HCT116 (cell line): ENCODE measurements at regions not wholly inside any gene's neighbourhood (a gene's known extent, or its start where the extent isn't known, plus 50 kb on each side); places are given as distances from the start of the nearest gene placed in this dataset.

Experiments
- ATAC-seq: fragments of 200-7000 bp; cut with Tn5 transposase; 2 replicates; pipeline ENCODE4 v1.9.1; 2020; ENCODE audit warnings: mild to moderate bottlenecking, moderate library complexity
- BruUV-seq: library from RNA; stranded (reverse); fragments of 400-500 nt; replicated peaks from 2 replicates; lab custom pipeline; 2021; lab: Mats Ljungman, UMichigan
- CTCF ChIA-PET: fragments of 300-600 bp; sonication (Branson Sonifier 250); formaldehyde crosslinking; loops from one replicate; lab custom pipeline; 2021; ENCODE audit warnings: antibody characterized with exemption; lab: Charles Lee
- POLR2A ChIA-PET: fragments of 300-600, 350-600 bp; sonication (Branson Sonifier 250); formaldehyde crosslinking; loops from one replicate; lab custom pipeline; 2021; ENCODE audit warnings: antibody characterized with exemption; lab: Charles Lee
- RAD21 ChIA-PET, 2 experiments: fragments of 300-600 bp; sonication (Branson Sonifier 250); formaldehyde crosslinking; loops; one replicate each; lab custom pipeline; 2023; ENCODE audit warnings: low total read pairs in 2 of 2; ENCODE audit not compliant: uncharacterized antibody in 2 of 2, unreplicated experiment in 2 of 2, low non-redundant PET in 1 of 2; lab: Charles Lee
- DNase-seq: peaks from one replicate; pipeline ENCODE4 v3.0.0-alpha.2; 2010; ENCODE audit warnings: low read depth, low spot score
- H2AFZ ChIP-seq: fragments of 200-600 bp; shearing (Covaris generic), sonication (generic); 2 replicates; pipeline ENCODE4 v1.6.1; 2017; ENCODE audit warnings: low read depth, mixed run types, mixed read lengths, antibody characterized with exemption, low read length; ENCODE audit not compliant: poor library complexity, severe bottlenecking
- H3K27ac ChIP-seq: 2 replicates; pipeline ENCODE4 v1.5.1; 2012; ENCODE audit warnings: low read depth, low read length
- H3K27me3 ChIP-seq: fragments of 200-600 bp; sonication (generic); 2 replicates; pipeline ENCODE4 v1.6.1; 2016; ENCODE audit warnings: mixed run types, low read length, mixed read lengths; ENCODE audit not compliant: insufficient read depth
- H3K36me3 ChIP-seq, 2 experiments: fragments of 200-500 bp in 1 of 2; fragments of 200-600 bp in 1 of 2; sonication (Bioruptor generic) in 1 of 2; sonication (generic) in 1 of 2; 2 replicates each; pipeline versions ENCODE4 v1.5.1 to v1.6.1; 2014 to 2016; ENCODE audit warnings: low read length in 2 of 2, inconsistent platforms in 1 of 2, mixed read lengths in 1 of 2, mixed run types in 1 of 2; ENCODE audit not compliant: insufficient read depth in 2 of 2, control insufficient read depth in 1 of 2
- H3K4me1 ChIP-seq, 2 experiments: fragments of 200-600 bp in 1 of 2; sonication (generic) in 1 of 2; 2 replicates each; pipeline versions ENCODE4 v1.5.1 to v1.6.1; 2012 to 2017; ENCODE audit warnings: low read length in 2 of 2, inconsistent platforms in 1 of 2, mild to moderate bottlenecking in 1 of 2, mixed read lengths in 1 of 2, mixed run types in 1 of 2, moderate library complexity in 1 of 2; ENCODE audit not compliant: insufficient read depth in 2 of 2, control insufficient read depth in 1 of 2
- H3K4me2 ChIP-seq: fragments of 200-600 bp; sonication (generic); 2 replicates; pipeline ENCODE4 v1.6.1; 2017; ENCODE audit warnings: mixed run types, low read length, mixed read lengths
- H3K4me3 ChIP-seq, 2 experiments: fragments of 200-600 bp in 1 of 2; sonication (generic) in 1 of 2; replicated peaks in 1 of 2; 2 replicates each; pipeline ENCODE4 v1.5.1; 2011 to 2016; ENCODE audit warnings: low read length in 2 of 2, control low read depth in 1 of 2, low read depth in 1 of 2, mild to moderate bottlenecking in 1 of 2, mixed read lengths in 1 of 2, mixed run types in 1 of 2
- H3K79me2 ChIP-seq: fragments of 200-600 bp; sonication (generic); 2 replicates; pipeline ENCODE4 v1.6.1; 2017; ENCODE audit warnings: mild to moderate bottlenecking, mixed run types, low read length, moderate library complexity, mixed read lengths; ENCODE audit not compliant: insufficient read depth
- H3K9ac ChIP-seq: fragments of 200-600 bp; sonication (generic); 2 replicates; pipeline ENCODE4 v1.6.1; 2016; ENCODE audit warnings: low read length, mixed read lengths
- H3K9me2 ChIP-seq: fragments of 200-600 bp; sonication (generic), shearing (Covaris generic); 2 replicates; pipeline ENCODE4 v1.6.1; 2017; ENCODE audit warnings: mixed run types, mild to moderate bottlenecking, moderate library complexity; ENCODE audit not compliant: insufficient read depth
- H3K9me3 ChIP-seq, 2 experiments: fragments of 200-500 bp in 1 of 2; fragments of 200-600 bp in 1 of 2; sonication (Bioruptor generic) in 1 of 2; sonication (generic) in 1 of 2; 2 replicates each; pipeline ENCODE4 v1.6.1; 2014 to 2017; ENCODE audit warnings: low read length in 2 of 2, mixed read lengths in 2 of 2, inconsistent platforms in 1 of 2, low read depth in 1 of 2, mild to moderate bottlenecking in 1 of 2, mixed run types in 1 of 2, moderate library complexity in 1 of 2; ENCODE audit not compliant: control insufficient read depth in 1 of 2, insufficient read depth in 1 of 2
- H4K20me1 ChIP-seq: fragments of 200-600 bp; sonication (generic), shearing (Covaris generic); 2 replicates; pipeline ENCODE4 v1.6.1; 2017; ENCODE audit warnings: mixed run types, mild to moderate bottlenecking, moderate library complexity; ENCODE audit not compliant: insufficient read depth
- CBX3 ChIP-seq: IDR thresholded peaks from 2 replicates; pipeline ENCODE4 v1.6.1; 2012; ENCODE audit warnings: low read depth
- CEBPB ChIP-seq: IDR thresholded peaks from 2 replicates; pipeline ENCODE4 v1.6.1; 2012; ENCODE audit warnings: low read depth
- EZH2 ChIP-seq: fragments of 200-600 bp; sonication (generic); IDR thresholded peaks from 2 replicates; pipeline ENCODE4 v1.6.1; 2017; ENCODE audit warnings: antibody characterized with exemption, mixed run types
- EZH2phosphoT487 ChIP-seq: fragments of 200-600 bp; IDR thresholded peaks from 2 replicates; pipeline ENCODE4 v1.6.1; 2018; ENCODE audit warnings: antibody characterized with exemption, borderline replicate concordance
- POLR2A ChIP-seq: IDR thresholded peaks from 2 replicates; pipeline ENCODE4 v1.7.0; 2011; ENCODE audit warnings: borderline replicate concordance; ENCODE audit not compliant: insufficient read depth, insufficient read length; ENCODE audit errors: extremely low read depth
- RAD21 ChIP-seq: IDR thresholded peaks from 2 replicates; pipeline ENCODE4 v1.6.1; 2012; ENCODE audit warnings: low read depth, mild to moderate bottlenecking
- TCF7L2 ChIP-seq: IDR thresholded peaks from 2 replicates; pipeline ENCODE4 v1.7.0; 2011; ENCODE audit warnings: borderline replicate concordance, inconsistent platforms; ENCODE audit not compliant: insufficient read depth, insufficient read length; ENCODE audit errors: extremely low read depth
- ZFX ChIP-seq: fragments of 450-650 bp; IDR thresholded peaks from 2 replicates; pipeline ENCODE4 v1.6.1; 2017
- ZNF274 ChIP-seq: fragments of 200-500 bp; sonication (Bioruptor generic); IDR thresholded peaks from 2 replicates; pipeline ENCODE4 v1.6.1; 2014; ENCODE audit warnings: mild to moderate bottlenecking, low read depth, low read length, inconsistent platforms
- intact Hi-C: fragments of 100-400 bp; cut with micrococcal nuclease; formaldehyde crosslinking; loops from 2 replicates; pipeline ENCODE4 v1.10.0; 2022
- TF ChIP-seq, protein P1 (sequence below), 3 experiments: fragments of 200-600 bp in 1 of 3; sonication (generic) in 1 of 3; IDR thresholded peaks in 2 of 3; conservative IDR thresholded peaks in 1 of 3; 2 replicates each; pipeline ENCODE4 v1.5.1; 2012 to 2017; ENCODE audit warnings: low read depth in 2 of 3, low read length in 2 of 3, antibody characterized with exemption in 1 of 3, borderline replicate concordance in 1 of 3, control low read depth in 1 of 3, mild to moderate bottlenecking in 1 of 3, mixed read lengths in 1 of 3, mixed run types in 1 of 3, moderate library complexity in 1 of 3; ENCODE audit not compliant: insufficient read depth in 1 of 3
- TF ChIP-seq, protein P2 (sequence below): IDR thresholded peaks from 2 replicates; pipeline ENCODE4 v1.6.1; 2011; ENCODE audit warnings: mild to moderate bottlenecking, low read length, moderate library complexity; ENCODE audit not compliant: insufficient replicate concordance; ENCODE audit errors: extremely low read depth
- TF ChIP-seq, protein P3 (sequence below): IDR thresholded peaks from 2 replicates; pipeline ENCODE4 v1.6.1; 2012
- TF ChIP-seq, protein P4 (sequence below): IDR thresholded peaks from 2 replicates; pipeline ENCODE4 v1.6.1; 2012; ENCODE audit warnings: low read depth

DNA sequence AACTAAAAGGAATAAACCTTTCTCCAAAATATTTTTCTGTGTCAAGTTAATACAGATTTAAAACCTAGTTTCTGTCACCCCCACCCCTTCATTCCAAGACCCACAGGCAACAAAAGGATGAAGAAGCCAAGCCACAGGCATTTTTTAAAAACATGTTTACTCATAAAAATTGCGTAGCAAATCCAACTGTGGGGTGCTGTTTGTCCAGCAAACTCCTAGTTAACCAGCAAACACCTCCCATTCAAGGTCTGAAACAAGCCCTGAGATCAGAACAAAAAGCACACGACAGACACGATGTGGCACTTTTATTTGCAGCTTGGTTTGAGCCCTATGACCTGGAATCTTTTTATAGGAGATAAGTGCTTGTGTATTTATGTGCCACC is 149.9 kb upstream of the CAMK1G start:
- Histone ChIP-seq H3K36me3 (no peaks in the 10 kb centered on the region), H3K79me2 (no peaks in the 10 kb centered on the region), H3K4me1 (no peaks in the 10 kb centered on the region), H3K27ac (no peak overlapping the region), H2AFZ (no peak overlapping the region), H3K9me3 (no peaks in the 10 kb centered on the region), H3K9ac (no peak overlapping the region), H3K27me3 (no peaks in the 10 kb centered on the region), H3K4me2 (no peak overlapping the region), H3K4me3 (no peak overlapping the region), H3K9me2 (no peaks in the 10 kb centered on the region), H4K20me1 (no peaks in the 10 kb centered on the region)
- ChIA-PET CTCF (interaction anchor here (1.6 kb wide), 1 partner anchor 185 kb away, joined by 4 read pairs; no protein-coding TSS in a partner anchor), RAD21 (no interaction called here), POLR2A (no interaction called here)
- DNase-seq (no peak), ATAC-seq (no peak)
- no peak for TF ChIP-seq TCF7L2
- TF ChIP-seq ZNF274, result no peak
- no peak for TF ChIP-seq ZFX
- no peak for TF ChIP-seq CBX3
- TF ChIP-seq, protein P1, sequence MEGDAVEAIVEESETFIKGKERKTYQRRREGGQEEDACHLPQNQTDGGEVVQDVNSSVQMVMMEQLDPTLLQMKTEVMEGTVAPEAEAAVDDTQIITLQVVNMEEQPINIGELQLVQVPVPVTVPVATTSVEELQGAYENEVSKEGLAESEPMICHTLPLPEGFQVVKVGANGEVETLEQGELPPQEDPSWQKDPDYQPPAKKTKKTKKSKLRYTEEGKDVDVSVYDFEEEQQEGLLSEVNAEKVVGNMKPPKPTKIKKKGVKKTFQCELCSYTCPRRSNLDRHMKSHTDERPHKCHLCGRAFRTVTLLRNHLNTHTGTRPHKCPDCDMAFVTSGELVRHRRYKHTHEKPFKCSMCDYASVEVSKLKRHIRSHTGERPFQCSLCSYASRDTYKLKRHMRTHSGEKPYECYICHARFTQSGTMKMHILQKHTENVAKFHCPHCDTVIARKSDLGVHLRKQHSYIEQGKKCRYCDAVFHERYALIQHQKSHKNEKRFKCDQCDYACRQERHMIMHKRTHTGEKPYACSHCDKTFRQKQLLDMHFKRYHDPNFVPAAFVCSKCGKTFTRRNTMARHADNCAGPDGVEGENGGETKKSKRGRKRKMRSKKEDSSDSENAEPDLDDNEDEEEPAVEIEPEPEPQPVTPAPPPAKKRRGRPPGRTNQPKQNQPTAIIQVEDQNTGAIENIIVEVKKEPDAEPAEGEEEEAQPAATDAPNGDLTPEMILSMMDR (IDR thresholded peaks at IDR 0.05 in 2 of 3, conservative IDR thresholded peaks at IDR 0.05 in 1 of 3; ENCODE audit: borderline replicate concordance in 1 of 3, insufficient read depth in 1 of 3, low read depth in 2 of 3, low read length in 2 of 3), result no peak
- no peak for TF ChIP-seq POLR2A
- TF ChIP-seq, protein P2, sequence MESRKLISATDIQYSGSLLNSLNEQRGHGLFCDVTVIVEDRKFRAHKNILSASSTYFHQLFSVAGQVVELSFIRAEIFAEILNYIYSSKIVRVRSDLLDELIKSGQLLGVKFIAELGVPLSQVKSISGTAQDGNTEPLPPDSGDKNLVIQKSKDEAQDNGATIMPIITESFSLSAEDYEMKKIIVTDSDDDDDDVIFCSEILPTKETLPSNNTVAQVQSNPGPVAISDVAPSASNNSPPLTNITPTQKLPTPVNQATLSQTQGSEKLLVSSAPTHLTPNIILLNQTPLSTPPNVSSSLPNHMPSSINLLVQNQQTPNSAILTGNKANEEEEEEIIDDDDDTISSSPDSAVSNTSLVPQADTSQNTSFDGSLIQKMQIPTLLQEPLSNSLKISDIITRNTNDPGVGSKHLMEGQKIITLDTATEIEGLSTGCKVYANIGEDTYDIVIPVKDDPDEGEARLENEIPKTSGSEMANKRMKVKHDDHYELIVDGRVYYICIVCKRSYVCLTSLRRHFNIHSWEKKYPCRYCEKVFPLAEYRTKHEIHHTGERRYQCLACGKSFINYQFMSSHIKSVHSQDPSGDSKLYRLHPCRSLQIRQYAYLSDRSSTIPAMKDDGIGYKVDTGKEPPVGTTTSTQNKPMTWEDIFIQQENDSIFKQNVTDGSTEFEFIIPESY, result no peak
- TF ChIP-seq EZH2phosphoT487, result no peak
- TF ChIP-seq RAD21, result no peak
- TF ChIP-seq, protein P3, sequence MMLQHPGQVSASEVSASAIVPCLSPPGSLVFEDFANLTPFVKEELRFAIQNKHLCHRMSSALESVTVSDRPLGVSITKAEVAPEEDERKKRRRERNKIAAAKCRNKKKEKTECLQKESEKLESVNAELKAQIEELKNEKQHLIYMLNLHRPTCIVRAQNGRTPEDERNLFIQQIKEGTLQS, result no peak
- TF ChIP-seq CEBPB, result no peak
- TF ChIP-seq, protein P4, sequence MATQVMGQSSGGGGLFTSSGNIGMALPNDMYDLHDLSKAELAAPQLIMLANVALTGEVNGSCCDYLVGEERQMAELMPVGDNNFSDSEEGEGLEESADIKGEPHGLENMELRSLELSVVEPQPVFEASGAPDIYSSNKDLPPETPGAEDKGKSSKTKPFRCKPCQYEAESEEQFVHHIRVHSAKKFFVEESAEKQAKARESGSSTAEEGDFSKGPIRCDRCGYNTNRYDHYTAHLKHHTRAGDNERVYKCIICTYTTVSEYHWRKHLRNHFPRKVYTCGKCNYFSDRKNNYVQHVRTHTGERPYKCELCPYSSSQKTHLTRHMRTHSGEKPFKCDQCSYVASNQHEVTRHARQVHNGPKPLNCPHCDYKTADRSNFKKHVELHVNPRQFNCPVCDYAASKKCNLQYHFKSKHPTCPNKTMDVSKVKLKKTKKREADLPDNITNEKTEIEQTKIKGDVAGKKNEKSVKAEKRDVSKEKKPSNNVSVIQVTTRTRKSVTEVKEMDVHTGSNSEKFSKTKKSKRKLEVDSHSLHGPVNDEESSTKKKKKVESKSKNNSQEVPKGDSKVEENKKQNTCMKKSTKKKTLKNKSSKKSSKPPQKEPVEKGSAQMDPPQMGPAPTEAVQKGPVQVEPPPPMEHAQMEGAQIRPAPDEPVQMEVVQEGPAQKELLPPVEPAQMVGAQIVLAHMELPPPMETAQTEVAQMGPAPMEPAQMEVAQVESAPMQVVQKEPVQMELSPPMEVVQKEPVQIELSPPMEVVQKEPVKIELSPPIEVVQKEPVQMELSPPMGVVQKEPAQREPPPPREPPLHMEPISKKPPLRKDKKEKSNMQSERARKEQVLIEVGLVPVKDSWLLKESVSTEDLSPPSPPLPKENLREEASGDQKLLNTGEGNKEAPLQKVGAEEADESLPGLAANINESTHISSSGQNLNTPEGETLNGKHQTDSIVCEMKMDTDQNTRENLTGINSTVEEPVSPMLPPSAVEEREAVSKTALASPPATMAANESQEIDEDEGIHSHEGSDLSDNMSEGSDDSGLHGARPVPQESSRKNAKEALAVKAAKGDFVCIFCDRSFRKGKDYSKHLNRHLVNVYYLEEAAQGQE, result no peak
- TF ChIP-seq EZH2, result no peak
- BruUV-seq, result no TSS peak
- intact Hi-C loops, result no loop called here
